HCT116 (cell line): ENCODE measurements at regions not wholly inside any gene's neighbourhood (a gene's known extent, or its start where the extent isn't known, plus 50 kb on each side); places are given as distances from the start of the nearest gene placed in this dataset.

Experiments
- ATAC-seq: fragments of 200-7000 bp; cut with Tn5 transposase; 2 replicates; pipeline ENCODE4 v1.9.1; 2020; ENCODE audit warnings: mild to moderate bottlenecking, moderate library complexity
- BruUV-seq: library from RNA; stranded (reverse); fragments of 400-500 nt; replicated peaks from 2 replicates; lab custom pipeline; 2021; lab: Mats Ljungman, UMichigan
- CTCF ChIA-PET: fragments of 300-600 bp; sonication (Branson Sonifier 250); formaldehyde crosslinking; loops from one replicate; lab custom pipeline; 2021; ENCODE audit warnings: antibody characterized with exemption; lab: Charles Lee
- POLR2A ChIA-PET: fragments of 300-600, 350-600 bp; sonication (Branson Sonifier 250); formaldehyde crosslinking; loops from one replicate; lab custom pipeline; 2021; ENCODE audit warnings: antibody characterized with exemption; lab: Charles Lee
- RAD21 ChIA-PET, 2 experiments: fragments of 300-600 bp; sonication (Branson Sonifier 250); formaldehyde crosslinking; loops; one replicate each; lab custom pipeline; 2023; ENCODE audit warnings: low total read pairs in 2 of 2; ENCODE audit not compliant: uncharacterized antibody in 2 of 2, unreplicated experiment in 2 of 2, low non-redundant PET in 1 of 2; lab: Charles Lee
- DNase-seq: peaks from one replicate; pipeline ENCODE4 v3.0.0-alpha.2; 2010; ENCODE audit warnings: low read depth, low spot score
- H2AFZ ChIP-seq: fragments of 200-600 bp; shearing (Covaris generic), sonication (generic); 2 replicates; pipeline ENCODE4 v1.6.1; 2017; ENCODE audit warnings: low read depth, mixed run types, mixed read lengths, antibody characterized with exemption, low read length; ENCODE audit not compliant: poor library complexity, severe bottlenecking
- H3K27ac ChIP-seq: 2 replicates; pipeline ENCODE4 v1.5.1; 2012; ENCODE audit warnings: low read depth, low read length
- H3K27me3 ChIP-seq: fragments of 200-600 bp; sonication (generic); 2 replicates; pipeline ENCODE4 v1.6.1; 2016; ENCODE audit warnings: mixed run types, low read length, mixed read lengths; ENCODE audit not compliant: insufficient read depth
- H3K36me3 ChIP-seq, 2 experiments: fragments of 200-500 bp in 1 of 2; fragments of 200-600 bp in 1 of 2; sonication (Bioruptor generic) in 1 of 2; sonication (generic) in 1 of 2; 2 replicates each; pipeline versions ENCODE4 v1.5.1 to v1.6.1; 2014 to 2016; ENCODE audit warnings: low read length in 2 of 2, inconsistent platforms in 1 of 2, mixed read lengths in 1 of 2, mixed run types in 1 of 2; ENCODE audit not compliant: insufficient read depth in 2 of 2, control insufficient read depth in 1 of 2
- H3K4me1 ChIP-seq, 2 experiments: fragments of 200-600 bp in 1 of 2; sonication (generic) in 1 of 2; 2 replicates each; pipeline versions ENCODE4 v1.5.1 to v1.6.1; 2012 to 2017; ENCODE audit warnings: low read length in 2 of 2, inconsistent platforms in 1 of 2, mild to moderate bottlenecking in 1 of 2, mixed read lengths in 1 of 2, mixed run types in 1 of 2, moderate library complexity in 1 of 2; ENCODE audit not compliant: insufficient read depth in 2 of 2, control insufficient read depth in 1 of 2
- H3K4me2 ChIP-seq: fragments of 200-600 bp; sonication (generic); 2 replicates; pipeline ENCODE4 v1.6.1; 2017; ENCODE audit warnings: mixed run types, low read length, mixed read lengths
- H3K4me3 ChIP-seq, 2 experiments: fragments of 200-600 bp in 1 of 2; sonication (generic) in 1 of 2; replicated peaks in 1 of 2; 2 replicates each; pipeline ENCODE4 v1.5.1; 2011 to 2016; ENCODE audit warnings: low read length in 2 of 2, control low read depth in 1 of 2, low read depth in 1 of 2, mild to moderate bottlenecking in 1 of 2, mixed read lengths in 1 of 2, mixed run types in 1 of 2
- H3K79me2 ChIP-seq: fragments of 200-600 bp; sonication (generic); 2 replicates; pipeline ENCODE4 v1.6.1; 2017; ENCODE audit warnings: mild to moderate bottlenecking, mixed run types, low read length, moderate library complexity, mixed read lengths; ENCODE audit not compliant: insufficient read depth
- H3K9ac ChIP-seq: fragments of 200-600 bp; sonication (generic); 2 replicates; pipeline ENCODE4 v1.6.1; 2016; ENCODE audit warnings: low read length, mixed read lengths
- H3K9me2 ChIP-seq: fragments of 200-600 bp; sonication (generic), shearing (Covaris generic); 2 replicates; pipeline ENCODE4 v1.6.1; 2017; ENCODE audit warnings: mixed run types, mild to moderate bottlenecking, moderate library complexity; ENCODE audit not compliant: insufficient read depth
- H3K9me3 ChIP-seq, 2 experiments: fragments of 200-500 bp in 1 of 2; fragments of 200-600 bp in 1 of 2; sonication (Bioruptor generic) in 1 of 2; sonication (generic) in 1 of 2; 2 replicates each; pipeline ENCODE4 v1.6.1; 2014 to 2017; ENCODE audit warnings: low read length in 2 of 2, mixed read lengths in 2 of 2, inconsistent platforms in 1 of 2, low read depth in 1 of 2, mild to moderate bottlenecking in 1 of 2, mixed run types in 1 of 2, moderate library complexity in 1 of 2; ENCODE audit not compliant: control insufficient read depth in 1 of 2, insufficient read depth in 1 of 2
- H4K20me1 ChIP-seq: fragments of 200-600 bp; sonication (generic), shearing (Covaris generic); 2 replicates; pipeline ENCODE4 v1.6.1; 2017; ENCODE audit warnings: mixed run types, mild to moderate bottlenecking, moderate library complexity; ENCODE audit not compliant: insufficient read depth
- CBX3 ChIP-seq: IDR thresholded peaks from 2 replicates; pipeline ENCODE4 v1.6.1; 2012; ENCODE audit warnings: low read depth
- EZH2phosphoT487 ChIP-seq: fragments of 200-600 bp; IDR thresholded peaks from 2 replicates; pipeline ENCODE4 v1.6.1; 2018; ENCODE audit warnings: antibody characterized with exemption, borderline replicate concordance
- JUND ChIP-seq: IDR thresholded peaks from 2 replicates; pipeline ENCODE4 v1.6.1; 2012
- POLR2A ChIP-seq: IDR thresholded peaks from 2 replicates; pipeline ENCODE4 v1.7.0; 2011; ENCODE audit warnings: borderline replicate concordance; ENCODE audit not compliant: insufficient read depth, insufficient read length; ENCODE audit errors: extremely low read depth
- intact Hi-C: fragments of 100-400 bp; cut with micrococcal nuclease; formaldehyde crosslinking; loops from 2 replicates; pipeline ENCODE4 v1.10.0; 2022
- TF ChIP-seq, protein P1 (sequence below): IDR thresholded peaks from 2 replicates; pipeline ENCODE4 v1.6.1; 2012

DNA sequence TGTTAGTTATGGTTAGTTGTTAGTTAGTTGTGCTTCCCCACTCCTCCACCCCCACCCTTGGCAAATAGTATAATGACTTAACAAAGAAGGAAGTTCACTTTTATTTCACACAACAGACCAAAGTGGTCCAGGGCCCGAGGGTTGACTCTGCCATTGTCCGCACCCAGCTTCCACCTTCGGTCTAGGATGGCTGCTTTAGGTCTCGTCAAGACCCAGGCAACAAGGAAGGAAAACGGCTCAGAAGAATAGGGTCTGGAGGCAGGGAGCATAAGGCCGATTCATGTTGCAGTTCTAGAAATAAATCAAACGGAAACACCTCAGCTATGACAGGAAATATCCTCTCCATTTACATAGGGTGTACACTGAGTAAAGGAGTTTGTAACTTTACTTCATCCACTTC lies 206.0 kb upstream of the CXCR4 start:
- TF ChIP-seq, protein P1, sequence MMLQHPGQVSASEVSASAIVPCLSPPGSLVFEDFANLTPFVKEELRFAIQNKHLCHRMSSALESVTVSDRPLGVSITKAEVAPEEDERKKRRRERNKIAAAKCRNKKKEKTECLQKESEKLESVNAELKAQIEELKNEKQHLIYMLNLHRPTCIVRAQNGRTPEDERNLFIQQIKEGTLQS, result no peak
- Histone ChIP-seq H3K9me3 (no peaks in the 10 kb centered on the region), H4K20me1 (no peaks in the 10 kb centered on the region), H3K79me2 (no peaks in the 10 kb centered on the region), H3K4me2 (no peak overlapping the region), H3K4me1 (peaks cover 6 to 9% of the 10 kb centered on the region in 2 experiments), H2AFZ (no peak overlapping the region), H3K27ac (no peak overlapping the region), H3K9ac (no peak overlapping the region), H3K9me2 (no peaks in the 10 kb centered on the region), H3K36me3 (no peaks in the 10 kb centered on the region), H3K27me3 (no peaks in the 10 kb centered on the region), H3K4me3 (no peak overlapping the region)
- POLR2A ChIA-PET, result no interaction called here
- intact Hi-C loops, result no loop called here
- CTCF ChIA-PET, result no interaction called here
- RAD21 ChIA-PET, result no interaction called here
- no TSS peak for BruUV-seq
- ATAC-seq, result no peak
- no peak for DNase-seq

DNA sequence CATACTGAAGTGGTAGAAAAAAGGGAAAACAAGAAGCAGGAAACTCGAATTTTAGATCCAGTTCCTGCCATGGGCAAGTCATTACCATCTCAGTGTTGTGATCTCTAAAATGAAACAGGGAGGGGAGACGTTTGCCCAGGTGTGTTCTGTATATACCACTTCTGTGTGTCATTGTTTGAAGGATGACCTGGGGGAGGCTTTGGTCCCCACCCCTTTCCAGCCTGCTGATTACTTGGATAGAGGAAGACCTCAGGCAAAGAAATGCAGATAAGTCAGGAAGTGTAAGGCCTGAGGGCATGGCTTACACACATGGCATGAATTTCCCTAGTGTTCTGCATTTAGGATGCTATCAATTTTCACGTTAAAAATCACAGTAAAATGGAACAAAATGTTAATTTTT lies 205.2 kb upstream of the CXCR4 start:
- Histone ChIP-seq H3K4me1 (peaks cover 6 to 9% of the 10 kb centered on the region in 2 experiments), H3K36me3 (no peaks in the 10 kb centered on the region), H3K27me3 (no peaks in the 10 kb centered on the region), H3K79me2 (no peaks in the 10 kb centered on the region), H4K20me1 (no peaks in the 10 kb centered on the region), H3K4me3 (no peak overlapping the region), H3K9ac (no peak overlapping the region), H2AFZ (no peak overlapping the region), H3K9me3 (no peaks in the 10 kb centered on the region), H3K4me2 (no peak overlapping the region), H3K9me2 (no peaks in the 10 kb centered on the region), H3K27ac (no peak overlapping the region)
- TF ChIP-seq POLR2A (no peak), CBX3 (no peak)
- ATAC-seq, result no peak
- ChIA-PET RAD21 (no interaction called here), CTCF (no interaction called here), POLR2A (no interaction called here)
- DNase-seq, result no peak
- intact Hi-C loops, result no loop called here
- no TSS peak for BruUV-seq

DNA sequence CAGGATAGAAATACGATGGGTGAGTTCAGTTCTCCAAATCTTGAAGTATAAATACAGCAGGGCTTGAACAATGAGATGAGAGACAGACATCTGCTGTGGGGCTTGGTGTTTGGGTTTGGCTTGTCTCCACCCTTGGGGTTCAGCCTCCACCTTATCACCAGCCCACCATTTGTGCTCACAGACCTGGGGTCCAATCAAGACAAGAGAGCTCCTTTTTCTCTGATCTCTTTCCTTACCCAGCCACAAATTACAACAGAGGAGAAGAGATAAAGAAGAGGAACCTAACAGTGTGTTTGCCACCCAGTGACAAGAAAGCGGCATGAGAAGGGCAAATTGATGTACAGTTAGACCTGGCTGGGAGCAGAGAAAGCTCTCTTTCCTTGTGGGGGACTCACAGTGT lies 204.5 kb upstream of the CXCR4 start:
- ATAC-seq (no peak), DNase-seq (no peak)
- Histone ChIP-seq H4K20me1 (no peaks in the 10 kb centered on the region), H2AFZ (no peak overlapping the region), H3K36me3 (no peaks in the 10 kb centered on the region), H3K27ac (no peak overlapping the region), H3K9me2 (no peaks in the 10 kb centered on the region), H3K79me2 (no peaks in the 10 kb centered on the region), H3K9ac (no peak overlapping the region), H3K9me3 (no peaks in the 10 kb centered on the region), H3K27me3 (no peaks in the 10 kb centered on the region), H3K4me1 (peaks cover 4 to 5% of the 10 kb centered on the region in 2 experiments), H3K4me2 (no peak overlapping the region), H3K4me3 (no peak overlapping the region)
- ChIA-PET RAD21 (no interaction called here), CTCF (no interaction called here), POLR2A (no interaction called here)
- intact Hi-C loops, result no loop called here
- no TSS peak for BruUV-seq
- TF ChIP-seq JUND (no peak), EZH2phosphoT487 (no peak)
